PC-9 (cell line): ENCODE measurements at regions not wholly inside any gene's neighbourhood (a gene's known extent, or its start where the extent isn't known, plus 50 kb on each side); places are given as distances from the start of the nearest gene placed in this dataset.

Experiments
- BruUV-seq: library from RNA; stranded (reverse); fragments of 400-500 nt; replicated peaks from 2 replicates; lab custom pipeline; 2021; lab: Mats Ljungman, UMichigan
- CTCF ChIA-PET: fragments of 300-600 bp; sonication (Branson Sonifier 250); formaldehyde crosslinking; loops from one replicate; lab custom pipeline; 2022; ENCODE audit warnings: antibody characterized with exemption; lab: Charles Lee
- POLR2A ChIA-PET: fragments of 300-600 bp; sonication (Branson Sonifier 250); formaldehyde crosslinking; loops from one replicate; lab custom pipeline; 2022; ENCODE audit warnings: antibody characterized with exemption; ENCODE audit not compliant: unreplicated experiment; lab: Charles Lee
- DNase-seq, 2 experiments: peaks; one replicate each; pipeline versions ENCODE4 v3.0.0 to v3.0.0-alpha.2; 2015 to 2022; ENCODE audit warnings: mixed read lengths in 1 of 2
- H2AFZ ChIP-seq: fragments of 200-600 bp; sonication (generic); 2 replicates; pipeline ENCODE4 v1.8.1; 2017; ENCODE audit warnings: antibody characterized with exemption
- H3F3A ChIP-seq: fragments of 200-600 bp; sonication (generic); 2 replicates; pipeline ENCODE4 v1.8.1; 2017; ENCODE audit warnings: antibody characterized with exemption, mild to moderate bottlenecking, low read depth; ENCODE audit not compliant: insufficient read depth
- H3K27ac ChIP-seq: fragments of 200-600 bp; sonication (generic); 2 replicates; pipeline ENCODE4 v1.6.1; 2016; ENCODE audit warnings: mixed run types
- H3K27me3 ChIP-seq: fragments of 200-600 bp; sonication (generic); 2 replicates; pipeline ENCODE4 v1.6.1; 2016; ENCODE audit warnings: low read depth, mixed run types; ENCODE audit not compliant: insufficient read depth
- H3K36me3 ChIP-seq: fragments of 200-600 bp; sonication (generic); 2 replicates; pipeline ENCODE4 v1.6.1; 2016; ENCODE audit warnings: low read depth, mixed run types
- H3K4me1 ChIP-seq: fragments of 200-600 bp; sonication (generic); replicated peaks from 2 replicates; pipeline ENCODE4 v1.6.1; 2016; ENCODE audit warnings: mixed run types; ENCODE audit not compliant: insufficient read depth
- H3K4me2 ChIP-seq: fragments of 200-600 bp; sonication (generic); 2 replicates; pipeline ENCODE4 v1.6.1; 2017; ENCODE audit warnings: mixed run types
- H3K4me3 ChIP-seq: fragments of 200-600 bp; sonication (generic); 2 replicates; pipeline ENCODE4 v1.6.1; 2016; ENCODE audit warnings: mixed run types
- H3K79me2 ChIP-seq: fragments of 200-600 bp; sonication (generic); 2 replicates; pipeline ENCODE4 v1.6.1; 2017; ENCODE audit warnings: low read depth, mixed run types
- H3K9me2 ChIP-seq: fragments of 200-600 bp; sonication (generic); 2 replicates; pipeline ENCODE4 v1.8.1; 2017; ENCODE audit warnings: mild to moderate bottlenecking; ENCODE audit not compliant: insufficient read depth
- H3K9me3 ChIP-seq: fragments of 200-600 bp; sonication (generic); 2 replicates; pipeline ENCODE4 v1.8.1; 2016; ENCODE audit warnings: low read depth; ENCODE audit not compliant: insufficient read depth
- H4K20me1 ChIP-seq: fragments of 200-600 bp; sonication (generic); 2 replicates; pipeline ENCODE4 v1.8.1; 2017; ENCODE audit not compliant: insufficient read depth
- EZH2 ChIP-seq: fragments of 200-600 bp; sonication (generic); IDR thresholded peaks from 2 replicates; pipeline ENCODE4 v1.8.0; 2017; ENCODE audit warnings: antibody characterized with exemption, low read depth
- intact Hi-C: fragments of 100-400 bp; cut with micrococcal nuclease; formaldehyde crosslinking; loops from one replicate; pipeline ENCODE4 v1.10.0; 2022; ENCODE audit not compliant: unreplicated experiment
- TF ChIP-seq, protein P1 (sequence below): fragments of 200-600 bp; sonication (generic); conservative IDR thresholded peaks from 2 replicates; pipeline ENCODE4 v1.6.1; 2017; ENCODE audit warnings: mixed run types, antibody characterized with exemption, mild to moderate bottlenecking, moderate library complexity

DNA sequence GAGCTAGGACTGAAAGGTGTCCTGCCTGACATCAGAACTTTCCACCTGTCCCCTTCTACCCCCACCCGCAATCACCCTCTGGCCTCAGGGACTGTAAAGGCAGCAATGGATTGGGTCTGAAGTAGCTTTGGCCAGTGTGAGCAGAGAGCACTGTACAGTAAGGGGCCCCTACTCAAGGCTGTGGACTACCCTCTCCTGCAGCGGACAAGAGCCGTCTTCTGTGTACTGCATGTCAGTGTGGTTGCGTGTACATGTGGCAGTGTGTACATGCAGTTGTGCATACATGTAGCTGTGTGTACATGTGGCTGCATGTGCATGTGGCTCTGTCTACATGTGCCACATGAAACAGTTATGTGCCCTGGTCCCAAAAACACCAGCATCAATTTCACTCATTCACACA lies 205.9 kb upstream of the LINGO1 start:
- H3F3A ChIP-seq, result peaks cover 4% of the 10 kb centered on the region; the same call in 1 of the 2 replicates
- no TSS peak for BruUV-seq
- CTCF ChIA-PET, result no interaction called here

DNA sequence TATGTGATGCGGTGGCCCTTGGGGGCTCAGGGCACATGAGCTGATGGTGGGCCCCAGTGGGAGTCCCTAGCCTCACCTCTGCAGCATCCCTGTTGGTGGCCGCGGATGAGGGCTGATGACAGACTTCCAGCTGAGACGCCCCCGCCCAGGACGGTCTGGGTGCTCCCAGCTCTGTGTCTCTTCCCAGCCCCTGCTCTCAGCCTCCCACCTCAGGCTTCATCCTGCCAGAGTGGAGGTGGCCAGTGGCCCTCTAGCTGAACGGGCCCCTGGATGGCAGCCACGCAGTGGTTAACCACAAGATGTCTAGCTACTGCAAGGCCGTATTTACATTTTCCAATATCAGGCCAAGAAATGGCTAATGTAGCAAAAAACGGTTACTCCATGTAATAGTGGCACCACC lies 205.3 kb upstream of the LINGO1 start:
- Histone ChIP-seq H3K9me2 (no peaks in the 10 kb centered on the region), H3K79me2 (no peaks in the 10 kb centered on the region), H3K27me3 (peaks cover 52% of the 10 kb centered on the region), H3K36me3 (no peaks in the 10 kb centered on the region), H3K9me3 (no peaks in the 10 kb centered on the region), H3F3A (peaks cover 4% of the 10 kb centered on the region; the same call in 1 of the 2 replicates), H3K4me2 (no peak overlapping the region), H3K27ac (no peak overlapping the region), H4K20me1 (no peaks in the 10 kb centered on the region), H3K4me3 (no peak overlapping the region), H3K4me1 (peaks cover 13% of the 10 kb centered on the region), H2AFZ (no peak overlapping the region)
- BruUV-seq, result no TSS peak
- POLR2A ChIA-PET, result no interaction called here
- CTCF ChIA-PET, result no interaction called here
- no peak for TF ChIP-seq EZH2
- TF ChIP-seq, protein P1, sequence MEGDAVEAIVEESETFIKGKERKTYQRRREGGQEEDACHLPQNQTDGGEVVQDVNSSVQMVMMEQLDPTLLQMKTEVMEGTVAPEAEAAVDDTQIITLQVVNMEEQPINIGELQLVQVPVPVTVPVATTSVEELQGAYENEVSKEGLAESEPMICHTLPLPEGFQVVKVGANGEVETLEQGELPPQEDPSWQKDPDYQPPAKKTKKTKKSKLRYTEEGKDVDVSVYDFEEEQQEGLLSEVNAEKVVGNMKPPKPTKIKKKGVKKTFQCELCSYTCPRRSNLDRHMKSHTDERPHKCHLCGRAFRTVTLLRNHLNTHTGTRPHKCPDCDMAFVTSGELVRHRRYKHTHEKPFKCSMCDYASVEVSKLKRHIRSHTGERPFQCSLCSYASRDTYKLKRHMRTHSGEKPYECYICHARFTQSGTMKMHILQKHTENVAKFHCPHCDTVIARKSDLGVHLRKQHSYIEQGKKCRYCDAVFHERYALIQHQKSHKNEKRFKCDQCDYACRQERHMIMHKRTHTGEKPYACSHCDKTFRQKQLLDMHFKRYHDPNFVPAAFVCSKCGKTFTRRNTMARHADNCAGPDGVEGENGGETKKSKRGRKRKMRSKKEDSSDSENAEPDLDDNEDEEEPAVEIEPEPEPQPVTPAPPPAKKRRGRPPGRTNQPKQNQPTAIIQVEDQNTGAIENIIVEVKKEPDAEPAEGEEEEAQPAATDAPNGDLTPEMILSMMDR, result no peak
- peak in 1 of 2 experiments; percentile 18 for DNase-seq
- intact Hi-C loops, result no loop called here

More for the DNA sequence above, 205.9 kb upstream of the LINGO1 start:
- POLR2A ChIA-PET, result no interaction called here
- H4K20me1 ChIP-seq, result no peaks in the 10 kb centered on the region
- H3K4me3 ChIP-seq, result no peak overlapping the region
- TF ChIP-seq, protein P1, result no peak
- TF ChIP-seq EZH2, result no peak
- H3K36me3 ChIP-seq, result no peaks in the 10 kb centered on the region
- no peaks in the 10 kb centered on the region for H3K79me2 ChIP-seq
- peaks cover 13% of the 10 kb centered on the region for H3K4me1 ChIP-seq
- H3K4me2 ChIP-seq, result no peak overlapping the region
- H3K27ac ChIP-seq, result no peak overlapping the region
- H3K27me3 ChIP-seq, result peaks cover 52% of the 10 kb centered on the region
- no peak overlapping the region for H2AFZ ChIP-seq
- no peak for DNase-seq
- intact Hi-C loops, result no loop called here
- H3K9me2 ChIP-seq, result no peaks in the 10 kb centered on the region
- no peaks in the 10 kb centered on the region for H3K9me3 ChIP-seq

DNA sequence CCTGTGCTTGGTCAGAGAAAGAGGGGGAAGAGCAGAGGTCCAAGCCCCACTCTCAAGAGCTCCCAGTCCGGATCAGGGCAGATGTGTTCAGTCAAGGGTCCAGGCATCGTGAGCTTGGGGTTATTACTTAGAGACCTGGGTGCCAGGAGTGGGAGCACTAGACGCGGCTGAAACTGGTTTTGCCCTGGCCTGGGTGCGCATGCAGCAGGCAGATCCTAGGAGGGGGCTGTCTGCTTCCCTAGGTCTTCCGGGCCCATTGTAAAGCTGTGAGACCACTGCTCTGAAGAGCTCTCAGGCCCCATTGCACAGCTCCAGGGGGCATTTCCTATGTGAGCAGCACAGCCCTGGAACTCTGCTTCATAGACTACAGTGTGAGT lies 204.9 kb upstream of the LINGO1 start:
- H3K27me3 ChIP-seq, result peaks cover 52% of the 10 kb centered on the region
- intact Hi-C loops, result no loop called here
- CTCF ChIA-PET, result no interaction called here

More for the DNA sequence above, 204.9 kb upstream of the LINGO1 start:
- no peaks in the 10 kb centered on the region for H4K20me1 ChIP-seq
- H3K79me2 ChIP-seq, result no peaks in the 10 kb centered on the region
- POLR2A ChIA-PET, result no interaction called here
- peaks cover 4% of the 10 kb centered on the region; the same call in 1 of the 2 replicates for H3F3A ChIP-seq
- BruUV-seq, result no TSS peak
- H3K9me2 ChIP-seq, result no peaks in the 10 kb centered on the region
- H3K9me3 ChIP-seq, result no peaks in the 10 kb centered on the region
- H3K4me3 ChIP-seq, result no peak overlapping the region
- H3K36me3 ChIP-seq, result no peaks in the 10 kb centered on the region
- no peak for TF ChIP-seq EZH2
- TF ChIP-seq, protein P1, result no peak
- H2AFZ ChIP-seq, result no peak overlapping the region
- peaks cover 13% of the 10 kb centered on the region for H3K4me1 ChIP-seq
- no peak overlapping the region for H3K4me2 ChIP-seq
- H3K27ac ChIP-seq, result no peak overlapping the region
- DNase-seq, result peak in 1 of 2 experiments; percentile 20
